GM19023 (cell line): ENCODE measurements at regions not wholly inside any gene's neighbourhood (a gene's known extent, or its start where the extent isn't known, plus 50 kb on each side); places are given as distances from the start of the nearest gene placed in this dataset.

Experiments used
- ATAC-seq: cut with Tn5 transposase; IDR thresholded peaks from one replicate; pipeline ENCODE4 v1.9.1; 2021; ENCODE audit warnings: mild to moderate bottlenecking, moderate library complexity; ENCODE audit not compliant: unreplicated experiment

DNA sequence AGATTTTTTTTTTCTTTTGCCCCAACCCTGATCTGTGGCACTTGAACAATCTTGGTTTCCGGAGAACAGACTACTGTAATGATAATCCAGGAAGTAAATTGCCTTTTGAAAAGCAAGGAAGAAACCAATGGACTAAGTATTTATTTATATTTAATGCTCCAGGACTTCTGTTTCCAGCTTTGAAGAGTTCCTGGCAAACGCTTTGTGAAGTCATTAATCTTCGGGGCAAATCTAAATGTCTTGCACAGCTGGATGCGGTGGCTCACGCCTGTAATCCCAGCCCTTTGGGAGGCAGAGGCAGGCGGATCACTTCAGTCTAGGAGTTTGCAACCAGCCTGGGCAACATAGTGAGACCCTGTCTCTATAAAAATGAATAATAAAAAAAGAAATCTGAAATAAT lies 135.1 kb upstream of the GATA6 start:
- ATAC-seq: no peak

DNA sequence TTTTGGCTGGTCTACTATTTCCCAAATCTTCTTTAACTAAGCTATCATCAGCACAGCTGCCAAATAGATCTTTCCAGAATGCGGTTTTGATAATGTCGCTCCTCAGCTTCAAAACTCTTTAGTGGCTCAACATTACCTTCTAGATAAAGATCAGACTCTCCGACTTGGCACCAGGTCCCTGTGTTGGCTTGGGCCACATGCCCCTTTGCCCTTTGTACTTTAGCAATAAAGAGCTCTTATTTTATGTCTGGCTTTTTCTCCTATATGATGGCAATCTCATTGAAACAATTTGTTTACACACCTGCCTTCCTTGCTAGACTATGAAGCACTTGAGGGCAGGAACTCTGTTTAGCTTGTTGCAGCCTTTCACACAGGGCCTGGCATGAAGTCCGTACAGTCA lies 128.9 kb upstream of the GATA6 start:
- ATAC-seq: no peak

DNA sequence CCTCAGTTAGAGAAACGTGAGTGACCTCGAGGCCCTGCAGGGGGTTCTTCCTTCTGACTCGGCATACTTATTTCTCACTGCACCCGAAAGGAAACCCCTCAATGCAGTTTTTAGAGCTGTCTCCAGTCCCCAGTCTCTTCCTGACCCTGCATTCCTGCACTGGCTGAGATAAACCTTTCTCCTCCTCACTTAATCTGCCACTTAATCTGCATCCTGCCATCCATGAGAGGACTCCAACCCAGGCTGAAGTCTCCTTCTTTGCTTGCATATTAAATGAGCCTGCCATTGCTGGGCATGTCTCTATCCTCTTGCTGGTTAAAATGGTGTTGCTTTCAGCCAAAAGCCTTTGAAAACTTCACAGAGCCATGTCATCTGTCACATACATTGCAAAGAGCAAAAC lies 125.6 kb upstream of the GATA6 start:
- no peak for ATAC-seq

DNA sequence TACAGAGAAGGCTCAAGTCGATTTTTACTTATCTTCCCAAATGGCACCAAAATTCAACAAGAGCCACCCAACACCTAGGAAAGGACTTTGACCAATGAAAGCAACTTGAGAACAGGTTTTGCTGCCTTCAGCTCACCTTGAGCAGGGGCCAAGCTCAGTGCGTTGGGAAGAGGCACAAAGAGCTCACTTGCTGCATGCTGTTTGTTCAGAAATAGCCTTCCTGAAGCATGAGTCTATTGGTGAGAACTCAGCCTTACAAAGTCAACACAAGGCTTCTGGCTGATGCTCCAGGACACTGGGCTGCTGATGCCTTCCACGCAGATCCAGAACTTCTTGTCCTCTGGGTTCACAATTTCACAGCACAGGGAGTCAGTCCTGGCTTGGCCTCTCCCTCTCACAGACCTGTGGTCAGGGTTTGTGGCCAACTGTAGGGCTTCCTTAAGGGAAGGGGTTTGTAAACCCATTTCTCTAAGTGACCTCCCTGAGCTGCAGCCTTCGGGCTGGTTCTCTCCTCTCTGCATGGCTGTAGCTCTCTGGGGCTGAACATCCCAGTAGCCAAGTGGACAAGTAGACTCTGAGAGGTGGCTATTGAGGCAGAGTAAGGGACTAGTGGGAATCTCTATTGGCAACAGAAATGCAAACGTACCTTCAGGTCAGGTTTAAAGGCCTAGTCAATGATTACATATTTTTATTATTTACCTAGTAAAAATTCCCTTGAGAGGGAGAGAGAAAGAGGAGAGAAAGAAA lies 124.7 kb upstream of the GATA6 start:
- no peak for ATAC-seq

DNA sequence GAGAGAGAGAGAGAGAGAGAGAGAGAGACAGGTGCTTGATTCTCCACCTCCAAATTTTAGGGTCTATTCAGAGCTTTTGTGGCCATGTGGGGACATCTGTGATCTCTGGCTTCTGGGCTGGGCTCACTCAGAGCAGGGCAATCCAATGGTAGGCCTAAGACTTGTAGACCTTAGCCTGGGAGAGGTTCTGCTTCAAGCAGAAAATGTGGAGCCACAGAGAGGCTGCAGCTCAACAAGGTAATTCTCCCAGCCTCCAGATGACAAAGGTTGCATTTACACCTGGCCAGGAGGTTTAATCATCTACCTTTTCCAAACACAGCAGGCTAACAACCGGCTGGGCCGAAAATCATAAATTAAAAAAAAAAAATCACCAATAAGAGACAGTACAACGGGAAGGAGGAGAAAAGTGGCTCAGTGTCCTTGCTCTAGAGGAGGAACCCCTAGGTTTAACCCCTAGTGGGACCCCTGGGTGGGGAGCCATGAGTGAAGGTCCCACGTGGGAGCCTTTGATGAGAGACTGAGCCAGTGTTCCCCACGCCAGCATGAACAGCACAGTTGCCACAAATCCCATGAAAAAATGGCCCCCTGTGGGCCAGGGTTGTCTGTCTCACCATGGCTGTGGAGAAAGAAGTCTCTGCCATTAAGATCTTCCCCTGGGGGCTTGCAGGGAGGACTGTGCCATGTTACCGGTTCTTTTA lies 124.0 kb upstream of the GATA6 start:
- ATAC-seq: no peak

DNA sequence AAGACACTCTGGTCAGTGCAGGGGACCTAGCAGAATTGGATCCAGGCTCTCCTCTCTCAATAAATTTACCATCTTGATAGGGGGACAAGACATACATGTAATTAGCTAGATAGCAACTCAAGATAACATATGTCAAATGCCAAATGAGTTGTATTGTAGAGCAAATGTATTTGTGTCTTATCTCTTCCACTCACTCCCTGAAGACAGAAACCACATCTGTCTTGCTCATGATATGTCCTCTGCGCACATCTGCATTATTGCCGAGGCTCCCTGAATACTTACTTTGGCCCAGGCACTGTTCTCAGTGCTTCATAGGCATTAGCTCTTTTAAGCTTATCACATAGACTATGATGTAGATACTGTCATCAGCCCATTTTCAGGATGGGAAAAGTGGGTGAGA lies 122.9 kb upstream of the GATA6 start:
- no peak for ATAC-seq

DNA sequence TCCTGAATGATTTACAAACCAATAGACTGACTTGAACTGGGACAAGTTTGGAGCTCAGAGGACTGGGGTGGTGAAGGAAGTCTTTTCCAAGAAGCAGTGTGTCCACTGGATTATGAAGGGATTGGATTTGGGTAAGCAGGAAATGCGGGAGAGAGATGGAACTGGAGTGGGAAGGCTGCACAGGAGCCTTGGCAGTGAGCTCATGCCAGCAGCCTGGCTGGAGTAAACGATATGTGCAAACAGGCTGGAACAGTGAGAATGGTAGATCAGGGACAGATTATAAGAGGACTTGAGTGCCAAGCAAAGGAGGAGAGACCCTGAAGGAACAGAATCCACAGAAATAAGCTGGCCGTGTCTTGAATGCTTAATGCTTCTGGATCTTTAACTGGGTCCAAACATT lies 121.9 kb upstream of the GATA6 start:
- ATAC-seq: no peak

DNA sequence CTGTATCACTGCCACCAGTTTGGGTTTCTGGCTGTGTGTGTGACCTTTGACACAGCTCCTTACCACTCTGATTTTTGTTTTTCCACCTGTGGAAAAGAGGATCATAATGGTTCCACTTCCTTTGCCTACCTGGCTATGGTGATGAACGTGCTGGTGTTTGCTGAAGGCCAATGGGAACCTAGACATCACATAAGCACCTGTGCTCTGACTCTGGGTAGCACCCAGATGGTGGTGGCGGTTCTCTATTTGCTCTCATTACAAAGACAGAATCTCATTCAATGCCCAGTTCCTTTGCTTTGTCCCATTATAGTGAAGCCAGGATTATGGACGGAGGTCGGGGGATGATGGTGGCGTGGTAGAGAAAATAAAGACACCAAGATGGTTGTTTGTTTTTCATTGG lies 121.2 kb upstream of the GATA6 start:
- no peak for ATAC-seq

DNA sequence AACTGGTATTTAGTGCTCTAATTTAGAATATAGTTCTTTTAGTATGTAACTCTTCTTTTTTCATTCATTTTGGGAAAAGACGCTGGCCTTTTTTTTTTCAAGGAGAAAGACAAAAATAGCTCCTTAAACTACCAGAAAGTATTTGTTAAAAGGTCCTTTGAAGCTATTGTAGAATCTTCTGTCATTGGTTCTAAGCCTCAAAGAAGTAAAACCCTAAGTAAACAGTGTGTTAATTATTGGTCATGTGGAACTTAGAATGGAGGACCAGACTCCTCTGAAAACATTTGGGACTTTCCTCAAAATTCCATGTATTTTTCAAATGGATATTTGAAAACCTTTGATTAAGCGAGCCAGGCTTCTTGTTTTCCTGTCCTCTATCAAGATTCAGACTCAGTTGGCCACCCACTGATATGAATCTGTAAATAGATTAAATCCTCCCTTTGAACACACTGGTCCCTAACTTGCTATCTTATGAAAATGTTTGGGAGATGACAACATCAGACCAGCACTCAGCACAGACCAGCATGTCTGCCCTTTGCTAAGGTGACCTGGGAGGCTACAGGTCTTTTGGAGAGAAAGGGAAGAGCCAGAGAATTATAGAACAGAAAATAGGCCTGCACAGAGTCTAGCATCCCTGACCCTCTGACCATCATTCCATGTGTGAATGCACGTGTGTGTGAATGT lies 120.3 kb upstream of the GATA6 start:
- ATAC-seq: no peak

DNA sequence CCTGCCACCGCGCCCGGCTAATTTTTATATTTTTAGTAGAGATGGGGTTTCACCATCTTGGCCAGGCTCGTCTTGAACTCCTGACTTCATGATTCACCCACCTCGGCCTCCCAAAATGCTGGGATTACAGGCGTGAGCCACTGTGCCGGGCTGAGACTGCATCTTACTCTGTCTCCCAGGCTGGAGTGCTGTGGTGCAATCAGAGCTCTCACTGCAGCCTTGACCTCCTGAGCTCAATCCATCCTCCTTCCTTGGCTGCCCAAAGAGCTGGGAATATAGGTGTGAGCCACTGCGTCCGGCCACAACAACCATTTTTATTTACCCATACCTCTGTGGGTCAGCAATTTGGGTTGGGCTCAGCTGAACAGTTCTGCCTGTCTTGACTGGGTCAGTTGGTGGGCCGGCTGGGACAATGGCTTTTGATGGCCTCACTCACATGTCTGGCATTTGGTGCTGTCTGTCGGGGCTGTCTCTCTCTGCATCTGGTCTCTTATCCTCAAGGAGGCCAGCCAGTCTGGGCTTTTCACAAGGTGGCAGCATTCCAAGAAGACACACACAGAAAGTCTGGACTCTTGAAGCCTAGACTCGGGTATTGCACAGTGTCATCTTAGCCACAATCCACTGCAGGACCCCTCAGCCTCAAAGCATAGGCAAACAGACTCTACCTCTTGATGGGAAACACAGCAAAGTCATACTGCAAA lies 116.8 kb upstream of the GATA6 start:
- no peak for ATAC-seq

DNA sequence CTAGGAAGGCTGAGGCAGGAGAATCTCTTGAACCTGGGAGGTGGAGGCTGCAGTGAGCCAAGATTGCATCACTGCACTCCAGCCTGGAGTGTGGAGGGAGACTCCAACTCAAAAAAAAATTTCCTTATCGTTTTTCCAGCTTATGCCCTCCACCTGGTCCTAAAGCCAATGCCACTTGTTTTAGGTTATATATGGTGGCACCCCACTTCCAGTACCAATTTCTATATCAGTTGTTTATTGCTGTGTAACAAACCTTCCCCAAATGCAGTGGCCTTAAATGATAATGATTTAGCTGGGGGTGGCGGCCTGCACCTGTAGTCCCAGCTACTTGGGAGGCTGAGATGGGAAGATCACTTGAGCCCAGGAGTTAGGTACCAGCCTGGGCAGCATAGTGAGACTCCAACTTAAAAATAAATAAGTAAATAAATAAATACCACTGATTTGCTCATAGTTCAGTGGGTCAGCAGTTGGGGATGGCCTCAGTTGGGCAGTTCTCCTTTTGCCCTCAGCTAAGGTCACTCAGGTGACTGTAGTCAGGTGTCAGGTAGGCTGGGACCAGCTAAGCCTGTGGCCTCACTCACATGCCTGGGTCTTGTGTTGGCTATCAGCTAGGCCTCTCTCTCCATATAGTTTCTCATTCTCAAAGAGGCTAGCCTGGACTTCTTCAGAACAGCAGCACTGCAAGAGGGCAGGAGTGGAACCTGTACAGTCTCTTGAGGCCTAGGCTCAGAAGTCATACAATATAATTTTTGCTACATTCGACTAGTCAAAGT lies 113.7 kb upstream of the GATA6 start:
- ATAC-seq: no peak

DNA sequence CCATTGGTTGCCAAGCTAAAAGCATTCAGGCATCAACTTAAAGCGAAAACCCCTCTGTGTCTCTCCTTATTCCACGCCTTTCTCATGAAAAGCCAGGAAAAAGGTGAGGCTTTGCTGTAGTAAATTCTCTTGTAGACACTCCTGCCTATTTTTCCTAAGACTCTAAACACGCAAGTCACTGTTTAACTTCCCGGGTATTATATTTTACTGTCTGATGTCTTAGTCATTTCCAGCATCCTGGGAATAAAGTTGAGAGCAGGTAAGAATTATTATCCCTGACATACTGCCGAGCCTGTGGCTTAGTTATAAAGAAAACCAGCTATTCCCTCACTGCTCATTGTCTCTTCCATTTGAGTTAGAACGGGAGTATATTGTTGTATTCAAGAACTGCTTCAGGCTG lies 112.4 kb upstream of the GATA6 start:
- ATAC-seq: no peak

DNA sequence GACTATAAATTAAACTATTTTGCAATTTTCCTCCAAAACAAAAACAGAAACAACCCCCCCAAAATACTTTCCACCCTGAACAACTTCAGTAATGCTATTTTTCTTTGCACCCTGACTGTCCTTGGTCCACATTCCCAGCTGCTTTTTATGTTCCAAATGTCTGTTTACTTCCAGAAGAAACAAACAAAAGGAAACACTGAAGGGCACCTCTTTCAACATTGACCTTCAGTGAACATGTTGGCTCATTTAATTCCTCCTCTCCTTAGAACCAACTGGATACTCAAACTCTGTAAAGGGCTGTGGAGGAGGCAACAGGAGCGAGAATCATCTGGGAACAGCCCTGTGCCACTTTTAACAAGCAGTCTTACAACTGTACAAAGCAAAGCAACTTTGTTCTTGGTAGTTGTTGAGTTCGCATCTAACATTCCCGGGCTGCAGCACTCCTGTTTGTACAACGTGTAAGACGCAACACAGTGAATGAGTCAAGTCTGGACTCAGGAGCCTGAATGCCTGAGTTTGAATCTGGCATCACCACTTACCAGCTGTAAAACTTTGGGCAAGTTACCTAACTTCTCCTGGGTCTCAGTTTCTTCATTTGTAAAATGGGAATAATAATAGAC lies 111.4 kb upstream of the GATA6 start:
- no peak for ATAC-seq

DNA sequence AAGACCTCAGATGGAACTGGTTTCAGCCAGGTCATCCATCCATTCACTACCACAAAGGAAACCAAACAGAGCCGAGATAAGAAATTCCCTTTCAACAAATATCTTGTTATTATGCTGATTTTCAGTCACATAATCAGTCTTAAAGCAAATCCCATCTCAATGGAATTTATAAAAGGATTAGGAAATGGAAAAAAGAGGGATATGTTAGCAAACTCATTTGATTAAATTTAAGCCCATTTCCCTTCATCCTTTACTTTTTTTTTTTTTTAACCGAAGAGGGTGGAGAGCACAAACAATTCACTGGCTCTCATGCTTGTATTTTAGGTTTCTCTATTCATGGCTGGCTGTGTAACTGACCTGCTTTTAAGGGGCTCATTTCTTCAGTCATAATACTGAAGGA lies 109.0 kb upstream of the GATA6 start:
- no peak for ATAC-seq

DNA sequence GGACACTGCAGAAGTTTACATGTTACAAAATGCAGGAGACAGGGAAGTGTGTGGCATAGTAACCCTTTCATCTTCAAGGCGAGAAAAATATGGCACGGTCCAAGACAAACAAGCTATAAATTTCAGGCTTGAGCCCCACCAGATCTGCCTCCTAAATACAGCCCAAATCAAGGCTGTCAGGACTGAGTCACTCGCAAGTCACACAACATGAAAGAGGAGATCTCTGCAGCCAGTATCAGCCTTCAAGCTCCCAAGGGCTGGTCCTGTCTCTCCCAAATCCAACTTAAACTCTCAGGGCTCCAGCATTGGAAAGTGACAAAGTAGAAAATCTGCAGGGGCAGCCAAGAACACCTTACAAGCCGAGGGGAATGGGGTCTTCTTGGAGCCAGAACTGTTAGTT lies 106.3 kb upstream of the GATA6 start:
- no peak for ATAC-seq

DNA sequence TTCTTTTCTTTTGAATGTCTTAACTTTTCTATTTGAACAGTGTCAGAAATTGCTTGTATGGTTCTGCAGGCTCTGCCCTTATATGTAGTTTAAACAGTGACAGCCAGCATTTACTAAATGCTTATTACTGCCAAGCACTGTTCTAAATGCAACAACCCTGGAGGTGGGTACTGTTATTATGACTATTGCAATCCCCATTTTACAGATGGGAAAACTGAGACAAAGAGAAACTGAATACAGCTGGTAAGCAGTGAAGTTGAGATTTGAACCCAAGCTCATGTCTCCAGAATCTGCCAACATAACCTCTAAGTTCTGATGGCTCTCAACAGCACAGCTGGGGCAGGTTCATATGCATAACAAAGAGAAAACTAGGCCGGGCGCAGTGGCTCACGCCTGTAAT lies 105.7 kb upstream of the GATA6 start:
- ATAC-seq: no peak

DNA sequence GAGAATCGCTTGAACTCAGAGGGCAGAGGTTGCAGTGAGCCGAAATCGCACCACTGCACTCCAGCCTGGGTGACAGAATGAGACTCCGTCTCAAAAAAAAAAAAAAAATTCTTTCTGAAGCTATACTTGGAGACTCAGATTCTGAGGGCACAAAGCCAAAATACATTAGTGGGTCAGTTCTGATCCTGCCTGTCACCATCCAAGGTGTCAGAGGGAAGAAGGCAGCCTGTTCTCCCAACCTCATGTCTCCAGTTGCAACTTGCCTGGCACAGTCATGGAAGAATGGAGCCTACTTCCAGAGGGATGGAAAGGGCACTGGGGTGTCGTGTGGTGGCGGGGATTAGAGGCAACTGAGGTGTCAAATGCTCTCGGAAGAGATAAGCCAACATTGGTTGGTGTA lies 104.8 kb upstream of the GATA6 start:
- no peak for ATAC-seq

DNA sequence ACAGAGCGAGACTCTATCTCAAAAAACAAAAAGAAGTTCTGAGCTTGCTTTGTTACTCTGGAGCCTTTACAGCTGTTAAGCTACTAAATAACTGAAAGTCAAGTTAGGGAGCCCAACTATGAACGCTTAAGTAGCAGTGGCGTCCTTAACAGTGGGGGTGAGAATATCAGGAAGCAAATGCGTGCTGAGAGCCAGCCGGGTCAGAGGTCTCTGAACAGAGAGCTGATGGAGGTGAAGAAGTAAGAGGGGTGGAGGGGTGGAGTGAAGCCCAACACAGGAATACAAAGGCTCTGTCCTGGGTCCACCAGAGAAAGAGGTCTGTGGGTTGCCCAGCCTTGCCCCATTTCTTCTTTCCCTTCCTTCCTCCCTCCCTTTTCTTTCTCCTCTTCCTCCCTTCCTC lies 104.1 kb upstream of the GATA6 start:
- ATAC-seq: no peak

DNA sequence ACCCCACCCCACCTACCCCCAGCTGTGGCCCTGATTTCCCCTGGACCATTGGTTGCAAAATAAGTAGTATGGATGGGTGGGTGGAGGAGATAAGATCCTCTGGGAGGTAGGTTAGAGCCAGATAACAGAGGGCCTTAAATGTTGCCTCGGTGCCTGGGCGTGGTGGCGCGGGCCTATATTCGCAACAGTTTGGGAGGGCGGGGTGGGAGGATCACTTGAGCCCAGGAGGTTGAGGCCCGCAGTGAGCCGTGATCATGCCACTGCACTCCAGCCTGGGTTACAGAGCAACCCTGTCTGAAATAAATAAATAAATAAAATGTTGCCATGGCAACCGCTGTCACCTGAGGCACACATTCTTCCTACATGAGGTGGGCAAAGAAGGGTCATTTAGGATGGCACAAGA lies 103.3 kb upstream of the GATA6 start:
- no peak for ATAC-seq

DNA sequence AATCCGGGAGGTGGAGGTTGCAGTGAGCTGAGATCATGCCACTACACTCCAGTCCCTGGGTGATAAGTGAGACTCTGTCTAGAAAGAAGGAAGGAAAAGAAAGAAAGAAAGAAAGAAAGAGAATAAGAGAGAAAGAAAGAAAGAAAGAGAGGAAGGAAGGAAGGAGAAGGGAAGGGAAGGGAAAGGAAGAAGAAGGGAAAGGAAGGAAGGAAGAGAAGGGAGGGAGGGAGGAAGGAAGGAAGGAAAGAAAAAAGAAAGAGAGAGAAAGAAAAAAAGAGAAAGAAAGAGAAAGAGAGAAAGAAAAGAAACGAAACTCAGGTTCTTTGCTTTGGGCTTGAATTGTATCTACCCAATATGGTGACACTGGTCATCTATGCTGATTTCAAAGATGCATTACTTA lies 102.3 kb upstream of the GATA6 start:
- no peak for ATAC-seq
